ENCODE measurements at regions not wholly inside any gene's neighbourhood (a gene's known extent, or its start where the extent isn't known, plus 50 kb on each side); places are given as distances from the start of the nearest gene placed in this dataset.
"Not testable (repeated sequence)": the region's sequence is repeated elsewhere in the genome, so short reads cannot be mapped to it uniquely, and the experiment has no call there.

- no peak for DNase-seq
Observed at GRCh38 chr19:20287070-20287469, 120.1 kb downstream of the ZNF486 start.

DNA sequence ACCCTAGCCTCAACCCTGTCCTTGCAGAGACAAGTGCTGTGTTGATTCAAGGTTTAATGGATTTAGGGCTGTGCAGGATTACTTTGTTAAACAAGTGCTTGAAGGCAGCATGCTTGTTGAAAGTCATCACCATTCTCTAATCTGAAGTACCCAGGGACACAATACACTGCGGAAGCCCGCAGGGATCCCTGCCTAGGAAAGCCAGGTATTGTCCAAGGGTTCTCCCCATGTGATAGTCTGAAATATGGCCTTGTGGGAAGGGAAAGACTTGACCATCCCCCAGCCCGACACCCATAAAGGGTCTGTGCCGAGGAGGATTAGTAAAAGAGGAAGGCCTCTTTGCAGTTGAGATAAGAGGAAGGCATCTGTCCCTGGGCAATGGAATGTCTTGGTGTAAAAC lies 118.9 kb downstream of the ZNF486 start:
- DNase-seq = not testable (repeated sequence)

DNA sequence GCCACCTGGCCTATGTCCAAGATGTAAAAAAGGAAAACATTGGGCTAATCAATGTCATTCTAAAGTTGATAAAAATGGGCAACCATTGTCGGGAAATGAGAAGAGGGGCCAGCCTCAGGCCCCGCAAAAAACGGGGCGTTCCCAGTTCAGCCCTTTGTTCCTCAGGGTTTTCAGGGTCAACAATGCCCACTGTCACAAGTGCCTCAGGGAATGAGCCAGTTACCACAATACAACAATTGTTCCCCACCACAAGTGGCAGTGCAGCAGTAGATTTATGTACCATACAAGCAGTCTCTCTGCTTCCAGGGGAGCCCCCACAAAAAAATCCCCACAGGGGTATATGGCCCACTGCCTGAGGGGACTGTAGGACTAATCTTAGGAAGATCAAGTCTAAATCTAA lies 112.5 kb downstream of the ZNF486 start:
- no peak for DNase-seq

GRCh38 chr19:20278342-20278741 lies 111.3 kb downstream of the ZNF486 start:
- no peak for DNase-seq

- DNase-seq = not testable (repeated sequence)
Observed at GRCh38 chr19:20276732-20277082, 109.7 kb downstream of the ZNF486 start.

DNA sequence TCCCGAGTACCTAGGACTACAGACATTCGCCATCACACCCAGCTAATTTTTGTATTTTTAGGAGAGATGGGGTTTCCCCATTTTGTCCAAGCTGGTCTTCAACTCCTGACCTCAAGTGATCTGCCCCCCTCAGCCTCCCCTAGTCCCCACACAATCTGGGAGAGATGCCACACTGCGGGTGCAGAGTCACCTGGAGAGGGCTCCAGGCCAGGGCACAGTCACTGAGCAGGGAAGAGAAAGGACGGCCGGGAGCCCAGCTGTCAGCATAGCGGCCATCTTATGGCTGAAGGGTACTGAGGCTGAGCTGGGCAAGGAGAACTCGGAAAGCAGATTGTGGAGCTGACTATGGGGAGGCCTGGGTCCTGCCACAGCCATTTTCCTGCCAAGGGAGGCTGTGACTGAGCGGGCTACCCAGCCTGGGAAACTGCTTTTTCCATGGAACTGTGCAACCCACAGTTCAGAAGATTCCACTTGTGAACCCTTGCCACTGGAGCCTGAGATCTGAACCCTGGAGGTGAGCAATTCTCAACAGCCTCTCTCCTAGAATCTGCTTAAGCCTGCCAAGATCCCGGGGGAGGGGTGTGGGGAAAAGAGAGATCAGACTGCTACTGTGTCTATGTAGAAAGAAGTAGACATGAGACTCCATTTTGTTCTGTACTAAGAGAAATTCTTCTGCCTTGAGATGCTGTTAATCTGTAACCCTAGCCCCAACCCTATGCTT lies 109.2 kb downstream of the ZNF486 start:
- DNase-seq = no peak

DNA sequence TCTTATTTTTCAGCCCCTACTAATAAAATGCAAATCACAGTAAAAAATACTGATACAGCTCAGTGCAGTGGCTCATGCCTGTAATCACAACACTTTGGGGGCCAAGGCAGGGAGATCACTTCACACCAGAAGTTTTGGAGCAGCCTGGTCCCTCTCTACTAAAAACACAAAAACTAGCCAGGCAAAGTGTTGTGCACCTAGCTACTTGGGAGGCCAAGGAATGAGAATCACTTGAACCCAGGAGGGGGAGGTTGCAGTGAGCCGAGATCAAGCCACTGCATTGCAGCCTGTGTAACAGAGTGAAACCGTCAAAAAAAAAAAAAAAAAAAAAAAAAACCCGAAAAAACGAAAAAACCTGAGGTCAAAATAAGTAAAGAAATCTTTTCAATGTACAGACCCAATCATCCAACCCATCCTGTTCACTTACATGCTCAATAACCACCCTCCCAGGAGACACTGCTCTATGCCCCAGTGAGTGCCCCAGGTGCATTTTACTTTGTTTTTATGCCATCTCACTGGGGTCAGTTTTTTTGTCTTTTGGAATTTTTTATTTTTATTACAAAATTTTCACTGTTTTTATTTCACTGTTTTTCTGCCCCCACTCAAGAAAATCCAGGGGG lies 107.0 kb downstream of the ZNF486 start:
- DNase-seq = no peak

- no peak for DNase-seq
Observed at GRCh38 chr19:20273376-20273775, 106.4 kb downstream of the ZNF486 start.

DNA sequence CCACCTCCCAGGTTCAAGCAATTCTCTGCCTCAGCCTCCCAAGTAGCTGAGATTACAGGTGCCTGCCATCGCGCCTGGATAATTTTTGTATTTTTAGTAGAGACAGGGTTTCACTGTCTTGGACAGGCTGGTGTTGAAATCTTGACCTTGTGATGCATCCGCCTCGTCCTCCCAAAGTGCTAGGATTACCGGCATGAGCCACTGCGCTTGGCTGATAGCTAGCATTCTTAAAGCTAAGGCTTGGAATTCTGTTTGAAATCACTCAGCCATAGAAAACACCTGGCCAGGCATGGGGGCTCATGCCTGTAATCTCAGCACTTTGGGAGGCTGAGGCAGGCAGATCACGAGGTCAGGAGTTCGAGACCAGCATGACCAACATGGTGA lies 105.6 kb downstream of the ZNF486 start:
- DNase-seq = not testable (repeated sequence)

- not testable (repeated sequence) for DNase-seq
Observed at GRCh38 chr19:20271927-20272626, 105.1 kb downstream of the ZNF486 start.

DNA sequence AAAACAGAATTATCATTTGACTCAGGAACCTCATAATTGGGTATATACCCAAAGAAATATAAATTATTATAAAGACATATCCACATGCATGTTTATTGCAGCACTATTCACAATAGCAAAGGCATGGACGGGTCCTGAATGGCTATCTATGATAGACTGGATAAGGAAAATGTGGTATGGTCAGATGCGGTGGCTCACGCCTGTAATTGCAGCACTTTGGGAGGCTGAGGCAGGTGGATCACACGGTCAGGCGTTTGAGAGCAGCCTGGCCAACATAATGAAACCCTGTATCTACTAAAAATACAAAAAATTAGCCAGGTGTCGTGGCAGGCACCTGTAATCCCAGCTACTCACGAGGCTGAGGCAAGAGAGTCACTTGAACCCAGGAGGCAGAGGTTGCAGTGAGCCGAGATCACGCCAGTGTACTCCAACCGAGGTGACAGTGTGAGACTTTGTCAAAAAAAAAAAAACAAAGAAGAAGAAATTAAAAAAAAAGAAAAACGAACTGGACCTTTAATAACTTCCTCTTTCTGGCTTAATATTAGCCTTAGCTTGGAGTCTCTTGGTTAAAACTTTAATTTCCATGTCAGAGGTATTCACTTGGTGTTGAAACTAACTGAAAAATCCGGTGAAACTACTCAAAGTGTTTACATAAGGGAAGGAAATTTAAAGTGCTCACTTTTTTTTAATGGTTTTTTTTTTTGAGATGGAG lies 104.4 kb downstream of the ZNF486 start:
- DNase-seq = no peak

DNA sequence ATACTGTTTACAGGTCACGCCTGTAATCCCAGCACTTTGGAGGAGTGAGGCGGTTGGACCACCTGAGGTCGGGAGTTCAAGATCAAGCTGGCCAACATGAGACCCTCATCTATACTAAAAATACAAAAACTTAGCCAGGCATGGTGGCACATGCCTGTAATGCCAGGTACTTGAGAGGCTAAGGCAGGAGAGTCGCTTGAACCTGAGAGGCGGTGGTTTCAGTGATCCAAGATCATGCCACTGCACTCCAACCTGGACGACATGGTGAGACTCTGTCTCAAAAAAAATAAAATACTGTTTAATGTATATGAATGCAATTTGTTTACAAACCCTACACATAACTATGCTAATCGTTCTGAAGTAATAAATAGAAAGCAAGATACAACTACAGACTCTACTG lies 102.4 kb downstream of the ZNF486 start:
- no peak for DNase-seq

DNA sequence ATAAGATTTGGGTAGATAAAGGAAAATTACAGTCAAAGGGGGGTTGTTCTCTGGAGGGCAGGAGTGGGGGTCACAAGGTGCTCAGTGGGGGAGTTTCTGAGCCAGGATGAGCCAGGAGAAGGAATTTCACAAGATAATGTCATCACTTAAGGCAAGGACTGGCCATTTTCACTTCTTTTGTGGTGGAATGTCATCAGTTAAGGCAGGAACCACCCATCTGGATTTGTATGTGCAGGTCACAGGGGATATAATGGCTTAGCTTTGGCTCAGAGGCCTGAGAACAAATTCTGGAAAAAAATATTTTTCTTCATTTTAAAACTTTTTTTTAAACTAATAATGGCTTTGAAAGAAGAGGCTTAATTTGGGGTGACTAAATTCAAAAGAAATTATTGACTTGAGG lies 94.5 kb downstream of the ZNF486 start:
- not testable (repeated sequence) for DNase-seq

GRCh38 chr19:20260738-20261137 lies 93.7 kb downstream of the ZNF486 start:
- not testable (repeated sequence) for DNase-seq

DNA sequence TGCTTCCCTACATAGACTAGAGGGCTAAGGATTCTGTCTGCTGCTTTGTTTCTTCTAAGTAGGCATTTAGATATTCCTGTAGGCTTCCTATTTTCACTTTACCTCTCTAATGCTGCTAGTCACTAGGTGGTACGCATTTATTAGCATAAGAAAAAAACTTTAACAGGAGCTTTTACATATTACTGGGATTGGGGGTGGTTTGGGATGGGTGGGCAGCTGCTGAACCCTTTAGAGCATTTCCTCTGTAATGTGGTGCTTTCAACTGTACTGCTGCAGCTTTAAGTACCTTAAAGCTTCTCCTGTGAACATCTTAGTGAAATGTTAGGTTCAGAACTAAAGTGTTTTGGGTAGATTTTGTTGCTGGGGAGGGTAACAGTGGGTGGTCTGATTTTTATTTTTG lies 92.6 kb downstream of the ZNF486 start:
- DNase-seq = no peak

DNA sequence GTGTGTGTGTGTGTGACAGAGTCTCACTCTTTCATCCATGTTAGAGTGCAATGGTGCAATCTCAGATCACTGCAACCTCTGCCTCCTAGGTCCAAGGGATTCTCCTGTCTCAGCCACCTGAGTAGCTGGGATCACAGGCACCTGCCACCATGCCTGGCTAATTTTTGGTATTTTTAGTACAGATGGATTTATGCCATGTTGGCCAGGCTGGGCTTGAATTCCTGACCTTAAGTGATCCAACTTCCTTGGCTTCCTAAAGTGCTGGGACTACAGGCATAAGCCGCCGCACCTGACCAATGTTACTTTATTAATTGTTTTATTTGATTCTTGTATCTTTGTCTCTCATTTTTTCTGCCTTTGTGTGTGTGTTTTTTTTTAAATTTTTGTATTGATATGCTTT lies 89.6 kb downstream of the ZNF486 start:
- no peak for DNase-seq

- DNase-seq = no peak
Observed at GRCh38 chr19:20254121-20254520, 87.1 kb downstream of the ZNF486 start.

DNA sequence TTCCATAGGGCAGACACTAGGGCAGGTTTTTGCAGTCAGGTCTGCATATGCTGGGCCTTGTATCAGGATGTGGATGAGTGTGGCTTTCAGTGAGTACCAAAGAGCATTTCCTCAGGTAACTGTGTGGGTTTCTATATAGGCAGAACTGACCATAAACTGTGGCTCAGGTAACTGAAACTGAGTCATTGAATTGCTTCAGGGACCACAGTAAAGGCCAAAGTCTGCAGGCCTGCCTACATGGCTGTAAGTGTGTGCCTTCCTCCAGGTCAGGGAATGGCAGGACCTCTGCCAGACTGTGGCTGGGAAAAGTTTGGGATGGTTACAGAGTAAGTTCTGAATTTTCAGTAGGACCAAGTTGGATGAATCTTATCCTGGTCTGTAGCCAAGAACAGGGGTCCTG lies 85.6 kb downstream of the ZNF486 start:
- DNase-seq = no peak

DNA sequence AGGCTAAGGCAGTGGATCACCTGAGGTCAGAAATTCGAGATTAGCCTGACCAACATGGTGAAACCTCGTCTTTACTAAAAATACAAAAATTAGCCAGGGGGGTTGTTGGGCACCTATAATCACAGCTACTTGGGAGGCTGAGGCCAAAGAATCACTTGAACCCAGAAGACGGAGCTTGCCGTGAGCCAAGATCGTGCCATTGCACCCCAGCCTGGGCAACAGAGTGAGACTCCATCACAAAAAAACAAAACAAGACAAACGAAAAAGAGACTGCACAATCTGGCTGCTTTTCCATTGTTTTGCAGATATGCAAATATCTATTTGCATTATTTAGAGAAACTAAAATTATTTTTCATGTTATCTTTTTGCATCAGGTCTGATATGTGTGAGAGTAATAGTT lies 83.6 kb downstream of the ZNF486 start:
- no peak for DNase-seq

DNA sequence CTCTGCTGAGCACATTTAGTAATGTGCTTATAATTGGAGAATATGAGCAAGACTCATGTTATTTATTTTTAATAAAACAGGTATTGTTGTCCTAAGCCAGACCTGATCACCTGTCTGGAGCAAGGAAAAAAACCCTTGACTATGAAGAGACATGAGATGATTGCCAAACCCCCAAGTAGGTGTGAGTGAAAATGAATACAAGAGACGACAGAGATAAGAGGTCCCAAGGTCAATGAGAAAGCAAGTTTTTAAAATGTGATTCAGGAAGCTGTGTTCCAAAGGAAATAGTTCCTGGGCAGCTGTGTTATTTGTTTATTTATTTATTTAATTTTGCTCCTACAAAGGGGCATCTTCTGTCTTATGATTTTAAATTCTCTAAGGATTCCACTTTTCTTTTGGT lies 83.1 kb downstream of the ZNF486 start:
- no peak for DNase-seq
